GM23338 (cell line): ENCODE measurements at regions not wholly inside any gene's neighbourhood (a gene's known extent, or its start where the extent isn't known, plus 50 kb on each side); places are given as distances from the start of the nearest gene placed in this dataset.

Experiments
- ATAC-seq: fragments of 200-7000 bp; cut with Tn5 transposase; 3 replicates; pipeline ENCODE4 v1.9.1; 2020
- DNase-seq: peaks from one replicate; pipeline ENCODE4 v3.0.0-alpha.2; 2015; ENCODE audit warnings: low spot score
- H2AFZ ChIP-seq: fragments of 200-600 bp; sonication (generic); 2 replicates; pipeline ENCODE4 v1.8.0; 2016; ENCODE audit warnings: antibody characterized with exemption, mild to moderate bottlenecking, moderate library complexity
- H3F3A ChIP-seq: fragments of 200-600 bp; sonication (generic); replicated peaks from 2 replicates; pipeline ENCODE4 v1.8.0; 2017; ENCODE audit warnings: antibody characterized with exemption, mixed run types, low read depth
- H3K27ac ChIP-seq: fragments of 200-600 bp; sonication (generic); 2 replicates; pipeline ENCODE4 v1.6.1; 2016; ENCODE audit warnings: low read depth
- H3K27me3 ChIP-seq: fragments of 200-600 bp; sonication (generic); 2 replicates; pipeline ENCODE4 v1.8.0; 2016; ENCODE audit warnings: mild to moderate bottlenecking, mixed run types, moderate library complexity; ENCODE audit not compliant: insufficient read depth
- H3K36me3 ChIP-seq: fragments of 200-600 bp; sonication (generic); 2 replicates; pipeline ENCODE4 v1.8.0; 2016; ENCODE audit warnings: mild to moderate bottlenecking; ENCODE audit not compliant: insufficient read depth
- H3K4me1 ChIP-seq: fragments of 200-600 bp; sonication (generic); 2 replicates; pipeline ENCODE4 v1.8.0; 2016; ENCODE audit warnings: mild to moderate bottlenecking, moderate library complexity; ENCODE audit not compliant: insufficient read depth
- H3K4me2 ChIP-seq: fragments of 200-600 bp; sonication (generic); 2 replicates; pipeline ENCODE4 v1.7.1; 2017; ENCODE audit warnings: mixed run types
- H3K4me3 ChIP-seq: fragments of 200-600 bp; sonication (generic); 2 replicates; pipeline ENCODE4 v1.6.1; 2016; ENCODE audit warnings: mixed run types
- H3K79me2 ChIP-seq: fragments of 200-600 bp; sonication (generic); replicated peaks from 2 replicates; pipeline ENCODE4 v1.8.0; 2017; ENCODE audit warnings: mild to moderate bottlenecking; ENCODE audit not compliant: insufficient read depth
- H3K9me2 ChIP-seq: fragments of 200-600 bp; sonication (generic); 2 replicates; pipeline ENCODE4 v1.8.0; 2017; ENCODE audit not compliant: insufficient read depth
- H4K20me1 ChIP-seq: fragments of 200-600 bp; sonication (generic); replicated peaks from 2 replicates; pipeline ENCODE4 v1.8.0; 2017; ENCODE audit warnings: mild to moderate bottlenecking; ENCODE audit not compliant: insufficient read depth
- H3K27ac Mint-ChIP-seq: 2 replicates; pipeline ENCODE4 v1.8.0; 2020; ENCODE audit warnings: inconsistent platforms, mild to moderate bottlenecking, moderate library complexity, mixed read lengths
- H3K27me3 Mint-ChIP-seq: 3 replicates; pipeline ENCODE4 v1.8.0; 2022; ENCODE audit warnings: low read depth, mild to moderate bottlenecking, moderate library complexity, mixed read lengths, inconsistent platforms; ENCODE audit not compliant: insufficient read depth, poor library complexity
- H3K36me3 Mint-ChIP-seq: 3 replicates; pipeline ENCODE4 v1.8.0; 2021; ENCODE audit warnings: low read depth, mild to moderate bottlenecking, inconsistent platforms, moderate library complexity, mixed read lengths
- H3K4me1 Mint-ChIP-seq: 3 replicates; pipeline ENCODE4 v1.8.0; 2020; ENCODE audit warnings: mild to moderate bottlenecking, inconsistent platforms, mixed read lengths
- H3K4me3 Mint-ChIP-seq: 3 replicates; pipeline ENCODE4 v1.8.0; 2021; ENCODE audit warnings: moderate library complexity, mild to moderate bottlenecking, inconsistent platforms, mixed read lengths
- H3K9me3 Mint-ChIP-seq: 3 replicates; pipeline ENCODE4 v1.8.0; 2020; ENCODE audit warnings: moderate library complexity, mild to moderate bottlenecking, inconsistent platforms, mixed read lengths
- CREB1 ChIP-seq: fragments of 250-450 bp; sonication (Bioruptor Pico); IDR thresholded peaks from 2 replicates; pipeline ENCODE4 v1.5.0; 2020; ENCODE audit warnings: low read depth, mild to moderate bottlenecking, moderate library complexity
- ETS1 ChIP-seq: IDR thresholded peaks from 2 replicates; pipeline ENCODE4 v1.6.1; 2016; ENCODE audit warnings: antibody characterized with exemption
- EZH2 ChIP-seq: fragments of 200-600 bp; sonication (generic); IDR thresholded peaks from one replicate; pipeline ENCODE4 v1.8.0; 2017; ENCODE audit warnings: antibody characterized with exemption, mild to moderate bottlenecking, low read depth; ENCODE audit not compliant: unreplicated experiment
- EZH2phosphoT487 ChIP-seq: fragments of 200-600 bp; sonication (generic); IDR thresholded peaks from one replicate; pipeline ENCODE4 v1.8.1; 2018; ENCODE audit warnings: antibody characterized with exemption; ENCODE audit not compliant: unreplicated experiment
- JUNB ChIP-seq: IDR thresholded peaks from one replicate; pipeline ENCODE4 v1.6.1; 2016; ENCODE audit warnings: antibody characterized with exemption; ENCODE audit not compliant: unreplicated experiment
- NANOG ChIP-seq: IDR thresholded peaks from 2 replicates; pipeline ENCODE4 v1.6.1; 2016; ENCODE audit warnings: antibody characterized with exemption, borderline replicate concordance
- POLR2AphosphoS5 ChIP-seq: IDR thresholded peaks from 2 replicates; pipeline ENCODE4 v1.6.1; 2016; ENCODE audit warnings: antibody characterized with exemption, low read depth
- STAT1 ChIP-seq: IDR thresholded peaks from one replicate; pipeline ENCODE4 v1.6.1; 2016; ENCODE audit warnings: antibody characterized with exemption; ENCODE audit not compliant: unreplicated experiment
- ZNF114 ChIP-seq: fragments of 250-450 bp; sonication (Bioruptor Pico); IDR thresholded peaks from 2 replicates; pipeline ENCODE4 v1.5.0; 2020; ENCODE audit warnings: mild to moderate bottlenecking, moderate library complexity
- ZNF331 ChIP-seq: fragments of 250-450 bp; sonication (Bioruptor Pico); IDR thresholded peaks from 2 replicates; pipeline ENCODE4 v1.5.0; 2020; ENCODE audit warnings: low read depth, mild to moderate bottlenecking, moderate library complexity
- ZNF462 ChIP-seq: fragments of 250-450 bp; sonication (Bioruptor Pico); IDR thresholded peaks from 2 replicates; pipeline ENCODE4 v1.5.0; 2020; ENCODE audit warnings: mild to moderate bottlenecking, moderate library complexity
- TF ChIP-seq, protein P1 (sequence below): IDR thresholded peaks from one replicate; pipeline ENCODE4 v1.6.1; 2018; ENCODE audit warnings: antibody characterized with exemption; ENCODE audit not compliant: unreplicated experiment
- TF ChIP-seq, protein P2 (sequence below), 2 experiments: fragments of 200-600 bp in 1 of 2; sonication (generic) in 1 of 2; conservative IDR thresholded peaks; 2 replicates each; pipeline versions ENCODE4 v1.5.1 to v1.6.1; 2016 to 2017; ENCODE audit warnings: antibody characterized with exemption in 2 of 2, low read depth in 2 of 2, mild to moderate bottlenecking in 2 of 2, moderate library complexity in 1 of 2

DNA sequence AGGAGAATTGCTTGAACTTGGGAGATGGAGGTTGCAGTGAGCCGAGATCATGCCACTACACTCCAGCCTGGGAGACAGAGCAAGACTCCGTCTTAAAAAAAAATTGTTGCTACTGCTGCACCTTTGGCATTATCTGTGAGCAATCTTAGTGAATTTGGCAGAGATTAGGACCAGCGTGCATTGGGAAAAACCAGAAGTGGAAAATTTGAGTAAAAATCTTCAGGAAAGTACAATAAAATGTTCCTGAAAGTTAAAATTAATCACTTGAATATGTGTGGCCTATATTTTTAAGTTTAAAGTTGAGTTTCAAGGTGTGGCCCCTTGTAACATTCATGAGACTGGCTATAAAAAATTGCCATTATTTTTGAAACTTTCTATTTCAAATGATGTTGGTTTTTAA, 85.1 kb downstream of the SPRY1 start:
- Mint-ChIP-seq H3K4me1 (peaks cover 17% of the 10 kb centered on the region), H3K9me3 (no peaks in the 10 kb centered on the region), H3K27me3 (peaks cover 4% of the 10 kb centered on the region), H3K4me3 (no peak overlapping the region), H3K27ac (no peak overlapping the region), H3K36me3 (no peaks in the 10 kb centered on the region)
- ATAC-seq, result no peak
- TF ChIP-seq ZNF331 (CRISPR knock-in tag) (no peak), STAT1 (no peak), NANOG (no peak), JUNB (no peak), CREB1 (CRISPR knock-in tag) (no peak), ETS1 (no peak), ZNF114 (CRISPR knock-in tag) (no peak), POLR2AphosphoS5 (no peak), ZNF462 (CRISPR knock-in tag) (no peak), EZH2 (no peak), EZH2phosphoT487 (no peak)
- TF ChIP-seq, protein P1, sequence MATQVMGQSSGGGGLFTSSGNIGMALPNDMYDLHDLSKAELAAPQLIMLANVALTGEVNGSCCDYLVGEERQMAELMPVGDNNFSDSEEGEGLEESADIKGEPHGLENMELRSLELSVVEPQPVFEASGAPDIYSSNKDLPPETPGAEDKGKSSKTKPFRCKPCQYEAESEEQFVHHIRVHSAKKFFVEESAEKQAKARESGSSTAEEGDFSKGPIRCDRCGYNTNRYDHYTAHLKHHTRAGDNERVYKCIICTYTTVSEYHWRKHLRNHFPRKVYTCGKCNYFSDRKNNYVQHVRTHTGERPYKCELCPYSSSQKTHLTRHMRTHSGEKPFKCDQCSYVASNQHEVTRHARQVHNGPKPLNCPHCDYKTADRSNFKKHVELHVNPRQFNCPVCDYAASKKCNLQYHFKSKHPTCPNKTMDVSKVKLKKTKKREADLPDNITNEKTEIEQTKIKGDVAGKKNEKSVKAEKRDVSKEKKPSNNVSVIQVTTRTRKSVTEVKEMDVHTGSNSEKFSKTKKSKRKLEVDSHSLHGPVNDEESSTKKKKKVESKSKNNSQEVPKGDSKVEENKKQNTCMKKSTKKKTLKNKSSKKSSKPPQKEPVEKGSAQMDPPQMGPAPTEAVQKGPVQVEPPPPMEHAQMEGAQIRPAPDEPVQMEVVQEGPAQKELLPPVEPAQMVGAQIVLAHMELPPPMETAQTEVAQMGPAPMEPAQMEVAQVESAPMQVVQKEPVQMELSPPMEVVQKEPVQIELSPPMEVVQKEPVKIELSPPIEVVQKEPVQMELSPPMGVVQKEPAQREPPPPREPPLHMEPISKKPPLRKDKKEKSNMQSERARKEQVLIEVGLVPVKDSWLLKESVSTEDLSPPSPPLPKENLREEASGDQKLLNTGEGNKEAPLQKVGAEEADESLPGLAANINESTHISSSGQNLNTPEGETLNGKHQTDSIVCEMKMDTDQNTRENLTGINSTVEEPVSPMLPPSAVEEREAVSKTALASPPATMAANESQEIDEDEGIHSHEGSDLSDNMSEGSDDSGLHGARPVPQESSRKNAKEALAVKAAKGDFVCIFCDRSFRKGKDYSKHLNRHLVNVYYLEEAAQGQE, result no peak
- TF ChIP-seq, protein P2, sequence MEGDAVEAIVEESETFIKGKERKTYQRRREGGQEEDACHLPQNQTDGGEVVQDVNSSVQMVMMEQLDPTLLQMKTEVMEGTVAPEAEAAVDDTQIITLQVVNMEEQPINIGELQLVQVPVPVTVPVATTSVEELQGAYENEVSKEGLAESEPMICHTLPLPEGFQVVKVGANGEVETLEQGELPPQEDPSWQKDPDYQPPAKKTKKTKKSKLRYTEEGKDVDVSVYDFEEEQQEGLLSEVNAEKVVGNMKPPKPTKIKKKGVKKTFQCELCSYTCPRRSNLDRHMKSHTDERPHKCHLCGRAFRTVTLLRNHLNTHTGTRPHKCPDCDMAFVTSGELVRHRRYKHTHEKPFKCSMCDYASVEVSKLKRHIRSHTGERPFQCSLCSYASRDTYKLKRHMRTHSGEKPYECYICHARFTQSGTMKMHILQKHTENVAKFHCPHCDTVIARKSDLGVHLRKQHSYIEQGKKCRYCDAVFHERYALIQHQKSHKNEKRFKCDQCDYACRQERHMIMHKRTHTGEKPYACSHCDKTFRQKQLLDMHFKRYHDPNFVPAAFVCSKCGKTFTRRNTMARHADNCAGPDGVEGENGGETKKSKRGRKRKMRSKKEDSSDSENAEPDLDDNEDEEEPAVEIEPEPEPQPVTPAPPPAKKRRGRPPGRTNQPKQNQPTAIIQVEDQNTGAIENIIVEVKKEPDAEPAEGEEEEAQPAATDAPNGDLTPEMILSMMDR (conservative IDR thresholded peaks at IDR 0.05; ENCODE audit: low read depth in 2 of 2), result no peak
- H3K4me3 ChIP-seq, result no peak overlapping the region
- H3K27me3 ChIP-seq, result no peaks in the 10 kb centered on the region
- no peak for DNase-seq
- H3K27ac ChIP-seq, result no peak overlapping the region
- H3K4me1 ChIP-seq, result peaks cover 17% of the 10 kb centered on the region
- H3K79me2 ChIP-seq, result no peaks in the 10 kb centered on the region
- H3K36me3 ChIP-seq, result no peaks in the 10 kb centered on the region
- no peaks in the 10 kb centered on the region for H3F3A ChIP-seq
- H2AFZ ChIP-seq, result no peak overlapping the region
- H3K9me2 ChIP-seq, result no peaks in the 10 kb centered on the region; the same call in 1 of the 2 replicates
- H3K4me2 ChIP-seq, result no peak overlapping the region
- no peaks in the 10 kb centered on the region for H4K20me1 ChIP-seq
